ENCODE measurements at regions not wholly inside any gene's neighbourhood (a gene's known extent, or its start where the extent isn't known, plus 50 kb on each side); places are given as distances from the start of the nearest gene placed in this dataset.

GRCh38 chrX:13266641-13267345, 53.1 kb downstream of the ATXN3L start:
- no peak for DNase-seq

- DNase-seq: no peak
Measured at GRCh38 chrX:13265549-13266132, 54.2 kb downstream of the ATXN3L start.

GRCh38 chrX:13265111-13265510, 54.7 kb downstream of the ATXN3L start:
- DNase-seq: no peak

- no peak for DNase-seq
Measured at GRCh38 chrX:13263560-13264251, 56.1 kb downstream of the ATXN3L start.

GRCh38 chrX:13261348-13261747, 58.5 kb downstream of the ATXN3L start:
- DNase-seq: no peak

- DNase-seq: no peak
Measured at GRCh38 chrX:13260598-13260997, 59.3 kb downstream of the ATXN3L start.

- DNase-seq: no peak
Measured at GRCh38 chrX:13258725-13259124, 61.1 kb downstream of the ATXN3L start.

GRCh38 chrX:13258052-13258444, 61.8 kb downstream of the ATXN3L start:
- DNase-seq: no peak

GRCh38 chrX:13257223-13258051, 62.4 kb downstream of the ATXN3L start:
- no peak for DNase-seq

- no peak for DNase-seq
Measured at GRCh38 chrX:13256603-13257002, 63.2 kb downstream of the ATXN3L start.

GRCh38 chrX:13254870-13255269, 65.0 kb downstream of the ATXN3L start:
- no peak for DNase-seq

GRCh38 chrX:13254076-13254785, 65.6 kb downstream of the ATXN3L start:
- DNase-seq: no peak

- no peak for DNase-seq
Measured at GRCh38 chrX:13253223-13253622, 66.6 kb downstream of the ATXN3L start.

- no peak for DNase-seq
Measured at GRCh38 chrX:13252726-13253125, 67.1 kb downstream of the ATXN3L start.

- DNase-seq: no peak
Measured at GRCh38 chrX:13250826-13251580, 68.8 kb downstream of the ATXN3L start.

- no peak for DNase-seq
Measured at GRCh38 chrX:13248867-13249486, 70.9 kb downstream of the ATXN3L start.

- DNase-seq: no peak
Measured at GRCh38 chrX:13239272-13239671, 80.6 kb downstream of the ATXN3L start.

GRCh38 chrX:13235930-13236329, 83.9 kb downstream of the ATXN3L start:
- no peak for DNase-seq

GRCh38 chrX:13232484-13232883, 87.4 kb downstream of the ATXN3L start:
- DNase-seq: no peak

- DNase-seq: no peak
Measured at GRCh38 chrX:13226214-13226613, 93.6 kb downstream of the ATXN3L start.

GRCh38 chrX:13223868-13224567, 95.8 kb downstream of the ATXN3L start:
- DNase-seq: no peak
